Effector CD4-positive, alpha-beta T cell (primary cell): ENCODE measurements at regions not wholly inside any gene's neighbourhood (a gene's known extent, or its start where the extent isn't known, plus 50 kb on each side); places are given as distances from the start of the nearest gene placed in this dataset.
"Not testable (repeated sequence)": the region's sequence is repeated elsewhere in the genome, so short reads cannot be mapped to it uniquely, and the experiment has no call there.

ENCODE experiments used
- DNase-seq: peaks from one replicate; pipeline ENCODE4 v3.0.0-alpha.2; 2020

DNA sequence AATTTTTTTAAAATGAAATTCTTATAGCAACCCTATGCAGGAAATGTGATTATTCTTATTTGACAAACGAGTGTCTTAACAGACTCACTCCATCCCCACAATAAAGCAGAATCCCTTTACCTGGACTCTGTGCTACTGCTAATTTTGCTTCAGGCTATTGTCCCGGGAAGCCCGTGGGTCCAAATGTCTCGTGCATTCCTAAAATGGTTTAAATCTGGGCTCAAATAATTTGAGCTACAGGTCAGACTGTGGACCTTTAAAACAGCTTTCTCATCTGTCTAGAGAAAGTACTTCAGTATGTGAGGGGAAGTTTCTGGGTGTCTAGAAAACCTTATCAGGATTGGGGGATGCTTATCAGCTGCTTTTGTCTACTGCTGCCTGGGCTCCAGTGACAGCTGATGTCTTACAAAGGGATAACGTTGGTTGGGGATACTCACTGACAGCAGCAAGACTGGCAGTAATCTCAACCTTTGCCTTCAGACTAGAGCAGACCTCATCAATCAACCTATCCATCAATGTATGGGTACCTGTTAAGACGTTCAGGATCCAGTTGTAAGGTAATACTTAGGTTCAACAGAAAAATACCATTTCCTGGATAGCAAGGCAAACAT lies 197.9 kb upstream of the CDH11 start:
- DNase-seq, result no peak

DNA sequence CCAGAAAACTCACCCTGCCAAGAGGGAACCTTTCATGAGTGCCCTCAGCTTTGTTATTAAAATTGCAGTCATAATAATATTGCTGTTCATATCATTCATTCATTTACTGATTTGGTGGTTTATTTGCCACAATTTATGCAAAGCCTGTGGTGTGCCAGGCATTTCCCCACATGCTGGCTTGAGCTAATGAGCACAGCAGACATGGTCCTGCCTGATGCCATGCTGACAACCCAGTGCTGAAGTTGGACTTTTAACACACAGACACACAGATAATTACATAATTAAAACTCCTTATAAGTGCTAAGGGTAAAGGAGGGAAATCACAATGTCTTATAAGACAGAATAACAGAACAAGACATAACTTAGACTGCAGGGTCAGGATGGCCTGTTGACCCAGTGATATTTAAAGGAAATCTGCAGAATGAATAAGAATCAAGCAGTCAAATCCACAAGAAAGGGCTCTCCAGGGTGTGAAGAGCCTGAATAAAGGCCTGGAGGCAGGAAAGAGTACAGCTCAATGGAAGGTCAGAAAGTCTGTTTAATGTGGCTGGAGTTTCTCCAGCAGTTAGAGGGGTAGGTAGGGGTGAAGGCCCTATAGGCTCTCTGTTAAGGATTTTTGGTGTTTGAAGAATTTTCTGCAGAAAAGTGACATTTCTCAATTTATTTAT lies 196.9 kb upstream of the CDH11 start:
- DNase-seq, result no peak

GRCh38 chr16:65318138-65318537 lies 196.3 kb upstream of the CDH11 start:
- DNase-seq, result no peak

- DNase-seq, result no peak
Observed at GRCh38 chr16:65316808-65317207, 194.9 kb upstream of the CDH11 start.

- DNase-seq, result no peak
Observed at GRCh38 chr16:65315081-65315780, 193.4 kb upstream of the CDH11 start.

- no peak for DNase-seq
Observed at GRCh38 chr16:65314627-65315008, 192.8 kb upstream of the CDH11 start.

- no peak for DNase-seq
Observed at GRCh38 chr16:65313936-65314626, 192.2 kb upstream of the CDH11 start.

DNA sequence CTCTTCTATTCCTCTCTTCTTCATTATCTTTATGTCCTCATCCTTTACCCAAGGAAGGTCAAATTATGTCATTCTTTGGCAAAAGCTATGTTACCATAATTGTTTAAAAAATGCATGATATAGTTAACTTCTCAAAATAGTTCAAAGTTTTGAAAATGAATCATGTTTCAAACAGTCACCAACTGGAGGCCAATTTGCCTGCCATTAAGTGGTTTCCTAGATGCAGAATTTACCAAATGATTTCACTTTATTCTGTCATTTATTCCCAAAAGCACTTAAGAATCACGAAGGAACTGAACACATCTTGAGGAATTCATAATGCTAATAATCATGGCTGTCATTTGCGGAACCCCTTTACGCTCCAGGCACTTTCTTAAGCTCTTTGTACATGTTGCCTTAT lies 190.9 kb upstream of the CDH11 start:
- DNase-seq, result no peak

GRCh38 chr16:65312071-65312470 lies 190.2 kb upstream of the CDH11 start:
- no peak for DNase-seq

GRCh38 chr16:65310491-65310890 lies 188.6 kb upstream of the CDH11 start:
- DNase-seq, result not testable (repeated sequence)

DNA sequence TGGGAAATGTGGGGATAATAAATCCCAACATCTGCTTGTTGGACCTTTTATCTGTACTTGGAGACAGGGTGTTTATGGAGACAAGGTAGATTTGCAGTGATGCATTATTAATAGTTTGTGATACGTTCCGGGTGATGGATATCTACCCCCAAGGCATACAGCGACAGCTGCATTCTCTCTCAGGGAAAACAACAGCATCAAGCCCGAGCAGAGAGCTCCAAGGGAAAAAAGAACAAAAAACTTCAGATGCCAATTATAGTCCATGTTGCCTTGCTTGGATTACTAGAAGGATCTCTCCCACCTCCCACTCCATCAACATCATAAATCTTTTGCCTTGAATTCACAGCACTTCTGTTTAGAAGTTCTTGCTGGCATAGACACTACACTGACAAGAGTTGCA lies 187.5 kb upstream of the CDH11 start:
- DNase-seq, result no peak

GRCh38 chr16:65308506-65308905 lies 186.6 kb upstream of the CDH11 start:
- DNase-seq, result no peak

GRCh38 chr16:65307286-65307685 lies 185.4 kb upstream of the CDH11 start:
- no peak for DNase-seq

DNA sequence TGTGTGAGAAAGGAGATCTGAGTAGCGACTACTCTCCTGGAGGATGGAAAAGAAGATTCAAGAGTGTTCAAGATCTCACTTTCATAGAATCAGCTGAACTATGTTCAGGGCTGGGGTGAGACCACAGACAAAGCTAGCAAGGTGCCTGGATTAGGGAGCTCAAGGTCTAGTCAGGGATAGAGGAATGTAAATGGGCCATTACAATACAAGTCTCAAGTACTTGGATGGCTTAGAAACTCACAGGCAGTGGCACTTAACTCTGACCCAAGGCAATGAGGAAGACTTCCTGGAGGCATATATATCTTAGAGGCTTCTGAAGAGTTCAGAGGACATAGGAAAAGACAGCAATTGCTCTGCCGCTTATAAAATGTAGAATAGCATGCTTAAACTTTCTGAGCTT lies 184.9 kb upstream of the CDH11 start:
- DNase-seq, result no peak

DNA sequence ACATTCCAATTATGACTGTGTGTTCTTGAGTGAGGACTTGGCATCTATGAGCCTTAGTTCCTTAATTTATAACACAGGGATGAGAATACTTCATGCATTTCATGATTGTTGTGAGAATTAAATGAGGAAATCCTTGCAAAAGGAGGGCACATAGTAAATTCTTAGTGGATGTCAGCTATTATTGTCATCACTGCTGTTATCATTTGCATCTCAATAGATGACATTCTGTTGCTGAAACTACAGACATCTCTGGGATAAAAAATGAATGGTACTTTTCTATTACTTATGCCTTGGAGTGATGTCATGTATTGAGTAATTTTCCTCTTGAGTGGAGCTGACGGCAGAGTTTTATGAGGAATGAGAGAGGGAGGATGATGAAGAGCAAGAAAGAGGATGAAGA lies 184.4 kb upstream of the CDH11 start:
- no peak for DNase-seq

DNA sequence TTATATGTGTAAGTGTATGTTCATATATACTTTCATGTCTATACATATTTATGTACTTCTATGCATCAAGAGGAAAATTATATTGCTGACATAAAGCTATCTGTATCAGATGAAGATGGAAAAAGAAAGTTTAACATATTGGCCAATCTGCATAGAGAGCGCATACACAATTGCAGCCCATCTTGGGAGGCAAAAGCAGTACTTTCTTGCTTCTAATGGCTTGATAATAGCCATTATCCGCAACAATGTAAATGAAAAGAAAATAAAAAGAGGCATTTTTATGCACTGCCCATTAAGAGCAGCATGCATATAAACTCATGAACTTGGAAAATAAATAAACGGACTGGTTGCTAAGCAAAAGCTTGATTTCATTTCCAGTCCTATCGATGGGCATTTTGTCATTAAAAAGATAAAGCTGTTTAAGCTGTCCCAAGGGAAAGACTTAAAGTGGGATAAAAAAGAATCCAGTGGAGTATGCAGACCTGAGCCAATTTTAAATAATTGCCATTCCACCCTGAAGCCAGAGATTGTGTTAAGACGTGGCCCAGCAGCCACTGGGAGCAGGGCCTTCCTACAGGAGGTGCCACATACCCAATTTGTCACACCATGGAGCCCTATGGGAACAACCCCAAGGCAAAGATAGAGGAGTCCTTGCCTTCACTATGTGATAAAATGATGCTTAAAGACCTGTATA lies 183.6 kb upstream of the CDH11 start:
- DNase-seq, result no peak

- DNase-seq, result no peak
Observed at GRCh38 chr16:65301029-65301428, 179.2 kb upstream of the CDH11 start.

GRCh38 chr16:65297453-65297852 lies 175.6 kb upstream of the CDH11 start:
- DNase-seq, result no peak

GRCh38 chr16:65295527-65295926 lies 173.7 kb upstream of the CDH11 start:
- DNase-seq, result no peak

DNA sequence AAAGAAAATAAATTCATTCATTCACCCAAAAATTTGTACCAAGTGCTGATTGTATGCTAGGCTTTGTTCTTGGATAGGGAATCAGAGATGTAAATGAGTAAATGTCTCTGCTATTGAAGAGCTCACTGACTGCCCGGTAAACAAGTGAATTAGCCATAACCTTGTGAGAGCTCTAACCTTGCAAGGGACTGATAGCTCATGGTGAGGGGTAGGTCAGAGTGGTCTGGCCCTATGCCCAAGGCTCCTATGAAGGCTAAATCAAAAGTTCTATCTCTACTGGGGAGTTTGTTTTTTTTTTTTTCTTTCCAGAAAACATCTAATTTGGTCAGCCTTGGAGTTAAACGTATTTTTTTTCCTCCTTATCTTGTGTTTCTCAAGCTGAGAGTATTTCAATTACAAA lies 172.8 kb upstream of the CDH11 start:
- DNase-seq, result no peak

DNA sequence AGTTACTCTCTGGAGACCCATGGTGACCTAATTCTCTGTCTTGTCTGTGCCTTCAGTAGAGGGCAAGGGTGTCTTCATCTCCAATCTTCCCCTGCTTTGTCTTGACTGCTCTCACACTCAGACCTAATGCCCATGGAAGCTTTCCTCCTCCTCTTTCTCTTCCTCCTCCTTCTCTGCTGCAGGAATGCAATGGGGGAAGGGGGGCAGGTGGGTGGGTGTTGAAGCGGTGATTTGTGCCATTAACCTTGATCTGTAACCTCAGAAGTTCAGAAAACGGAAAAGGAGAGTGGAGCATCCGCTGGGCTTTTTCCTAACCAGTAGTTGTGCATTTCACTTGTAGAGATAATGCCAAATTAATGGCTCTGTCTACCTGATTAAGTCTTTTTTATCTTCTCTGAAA lies 172.3 kb upstream of the CDH11 start:
- no peak for DNase-seq

DNA sequence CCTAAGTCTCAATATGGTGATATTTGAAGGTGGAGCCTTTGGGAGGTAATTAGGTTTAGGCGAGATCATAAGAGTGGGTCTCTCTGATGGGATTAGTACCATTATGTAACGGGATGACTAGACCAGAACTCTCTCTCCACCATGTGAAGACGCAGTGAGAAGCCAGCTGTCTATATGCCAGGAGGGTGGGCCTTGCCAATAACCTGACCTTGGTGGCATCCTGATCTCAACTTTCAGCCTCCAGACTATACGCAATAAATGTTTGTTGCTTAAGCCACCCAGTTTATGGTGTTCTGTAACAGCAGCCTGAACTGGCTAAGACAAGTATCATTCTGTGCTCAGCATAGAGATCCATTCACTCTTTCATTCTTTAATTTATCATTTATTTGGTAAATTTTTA lies 167.2 kb upstream of the CDH11 start:
- DNase-seq, result no peak

- DNase-seq, result no peak
Observed at GRCh38 chr16:65287307-65287706, 165.4 kb upstream of the CDH11 start.
